HG02571 (cell line): ENCODE measurements at regions not wholly inside any gene's neighbourhood (a gene's known extent, or its start where the extent isn't known, plus 50 kb on each side); places are given as distances from the start of the nearest gene placed in this dataset.

Experiments used
- ATAC-seq: cut with Tn5 transposase; IDR thresholded peaks from one replicate; pipeline ENCODE4 v1.9.1; 2021; ENCODE audit warnings: mild to moderate bottlenecking, moderate library complexity; ENCODE audit not compliant: unreplicated experiment

DNA sequence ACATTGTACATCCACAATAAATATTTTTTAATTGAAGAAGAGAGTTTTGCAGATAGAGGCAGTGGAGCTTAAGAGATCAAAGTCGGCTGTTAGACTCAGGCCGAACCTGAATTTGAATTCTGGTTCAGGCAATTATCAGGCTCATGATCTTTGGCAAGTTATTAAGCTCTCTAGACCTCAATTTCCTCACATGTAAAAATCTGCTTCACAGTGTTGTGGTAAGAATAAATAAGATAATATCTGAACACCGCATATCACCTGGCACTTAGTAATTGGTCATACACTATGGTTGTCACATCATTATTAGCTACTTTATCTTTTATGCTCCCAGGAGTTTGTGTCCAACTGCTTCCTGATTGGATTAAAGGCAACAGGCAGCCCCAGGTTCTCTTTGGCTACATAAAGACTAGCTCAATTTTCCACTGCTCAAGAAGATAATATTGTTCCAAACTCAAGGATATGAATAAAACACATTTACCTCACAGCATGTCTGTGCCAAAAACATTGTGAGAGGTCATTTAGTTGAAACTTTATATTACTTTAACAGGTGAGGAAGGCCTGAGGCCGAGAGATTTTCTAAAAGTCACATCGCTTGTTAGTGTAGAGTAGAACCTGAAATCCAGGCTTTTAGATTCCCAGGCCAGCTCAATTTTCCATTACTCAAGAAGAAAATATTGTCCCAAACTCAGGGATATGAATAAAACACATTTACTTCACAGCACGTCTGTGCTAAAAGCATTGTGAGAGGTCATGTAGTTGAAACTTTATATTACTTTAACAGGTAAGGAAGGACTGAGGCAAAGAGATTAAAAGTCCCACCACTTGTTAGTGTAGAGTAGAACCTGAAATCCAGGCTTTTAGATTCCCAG lies 289.2 kb upstream of the PTGER4 start:
- ATAC-seq = no peak

- ATAC-seq = no peak
Measured at GRCh38 chr5:40389591-40389990, 290.1 kb upstream of the PTGER4 start.

DNA sequence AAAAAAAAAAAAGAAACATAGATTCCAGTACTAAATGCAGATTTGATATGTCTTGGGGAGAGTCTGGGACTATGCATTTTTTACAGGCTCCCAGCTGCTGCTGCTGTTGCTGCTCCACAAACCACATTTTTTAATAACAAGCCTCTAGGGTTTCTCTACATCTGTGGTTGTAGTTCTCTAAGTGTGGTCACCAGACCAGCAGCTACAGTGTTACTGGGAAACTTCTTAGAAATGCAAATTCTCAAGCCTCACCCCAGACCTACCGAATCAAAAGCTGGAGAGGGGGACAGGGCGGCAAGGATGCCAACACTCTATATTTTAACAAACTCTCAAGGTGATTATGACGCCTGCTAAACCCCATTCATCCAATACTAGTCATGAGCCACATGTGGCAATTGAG lies 293.4 kb upstream of the PTGER4 start:
- ATAC-seq = peak; percentile 93

- ATAC-seq = no peak
Measured at GRCh38 chr5:40385544-40385943, 294.2 kb upstream of the PTGER4 start.

DNA sequence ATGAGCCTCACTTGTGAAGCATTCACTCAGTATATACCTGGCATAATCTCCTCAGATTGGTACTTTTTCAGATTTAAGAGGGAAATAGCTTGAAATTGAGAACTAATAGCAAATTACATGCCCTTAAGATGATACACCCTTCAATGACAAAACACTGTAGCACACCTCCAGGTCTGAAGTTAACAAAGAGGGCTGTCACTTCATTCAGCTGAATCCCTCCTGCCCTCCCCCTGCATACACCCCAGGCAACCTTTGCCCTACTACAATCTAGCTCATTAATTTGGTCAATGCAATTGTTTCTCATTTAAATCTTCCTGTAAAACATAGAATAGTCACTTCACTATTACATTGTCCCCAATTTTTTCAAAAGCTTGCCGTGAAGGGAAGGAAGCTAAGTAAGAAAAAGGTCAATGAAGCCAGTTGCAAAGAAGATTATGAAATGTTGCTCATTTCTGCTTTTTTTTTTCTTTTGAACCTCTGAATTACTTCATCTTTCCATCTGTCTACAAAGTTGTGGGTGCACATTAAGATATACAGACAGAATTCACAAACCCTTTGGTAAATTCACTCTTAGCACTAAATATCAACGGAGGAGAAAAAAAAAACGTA lies 294.8 kb upstream of the PTGER4 start:
- no peak for ATAC-seq

- ATAC-seq = peak; percentile 35
Measured at GRCh38 chr5:40383749-40384651, 295.7 kb upstream of the PTGER4 start.

DNA sequence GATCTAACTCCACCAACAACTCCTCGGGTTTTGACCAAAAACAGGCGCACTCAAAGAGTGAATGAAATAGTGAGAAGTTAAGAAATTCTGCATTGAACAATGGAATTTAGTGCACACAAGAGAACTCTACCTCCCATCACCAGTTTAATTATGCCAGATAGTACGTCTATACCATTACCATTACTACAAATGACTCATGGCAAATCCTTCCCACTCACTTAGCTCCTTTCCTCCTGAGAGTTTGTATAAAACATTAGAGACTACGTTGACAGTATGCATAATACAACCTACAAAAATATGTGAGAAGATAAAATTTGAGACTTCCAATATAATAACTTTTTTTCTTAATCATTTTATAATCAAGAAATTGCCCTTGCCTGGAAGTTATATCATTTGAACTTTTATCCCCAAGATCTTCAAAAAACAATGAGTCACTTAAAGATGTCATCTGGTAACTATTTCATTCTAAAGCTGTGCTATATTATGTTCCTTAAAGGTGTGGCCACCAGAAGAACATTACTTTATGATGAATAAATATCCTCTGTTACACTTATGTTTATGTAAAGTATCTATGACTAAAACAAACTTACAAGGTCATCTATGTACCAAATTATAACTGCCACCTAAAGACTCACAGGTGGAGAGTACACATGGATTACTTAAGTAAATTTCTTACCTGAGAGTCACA lies 297.9 kb upstream of the PTGER4 start:
- no peak for ATAC-seq

- ATAC-seq = no peak
Measured at GRCh38 chr5:40381016-40381415, 298.7 kb upstream of the PTGER4 start.

DNA sequence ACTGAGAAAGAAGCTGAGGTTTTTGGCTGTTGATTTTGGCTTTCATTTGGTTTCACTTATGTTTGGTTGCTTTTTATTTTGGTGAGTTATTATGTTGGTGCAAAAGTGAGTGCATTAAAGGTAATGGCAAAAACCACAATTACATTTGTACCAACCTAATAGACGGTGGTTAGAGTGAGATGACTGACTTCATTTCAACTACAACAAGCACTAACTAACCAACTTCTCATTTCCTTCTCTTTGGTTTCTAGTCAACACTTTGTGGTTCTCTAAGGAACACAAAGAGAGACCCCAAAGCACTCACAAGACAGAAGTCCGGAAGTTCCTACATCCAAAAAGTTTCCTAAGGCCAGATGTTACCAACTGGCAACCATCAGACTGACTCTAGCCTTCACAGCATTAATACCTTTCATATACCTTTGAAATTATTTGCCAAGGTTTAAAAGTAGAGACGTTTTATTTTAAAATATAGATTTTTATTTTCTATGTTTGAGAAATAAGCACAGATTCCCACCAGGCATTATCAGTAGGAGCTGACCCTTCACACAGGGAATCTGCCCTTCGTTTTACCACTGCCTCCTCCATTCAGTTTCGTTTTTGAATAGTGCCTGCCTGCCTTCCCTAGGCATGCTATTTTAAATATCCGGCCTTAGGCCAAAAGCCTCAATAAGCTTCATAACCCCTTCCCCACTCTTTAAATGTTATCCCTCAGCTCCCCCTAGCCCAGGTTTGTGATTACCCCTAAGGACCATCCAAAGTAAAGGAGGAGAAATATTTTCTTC lies 301.1 kb upstream of the PTGER4 start:
- peak; percentile 42 for ATAC-seq

- peak; percentile 49 for ATAC-seq
Measured at GRCh38 chr5:40376566-40376965, 303.1 kb upstream of the PTGER4 start.

GRCh38 chr5:40374853-40375252 lies 304.9 kb upstream of the PTGER4 start:
- no peak for ATAC-seq

GRCh38 chr5:40368200-40368599 lies 311.5 kb upstream of the PTGER4 start:
- no peak for ATAC-seq

DNA sequence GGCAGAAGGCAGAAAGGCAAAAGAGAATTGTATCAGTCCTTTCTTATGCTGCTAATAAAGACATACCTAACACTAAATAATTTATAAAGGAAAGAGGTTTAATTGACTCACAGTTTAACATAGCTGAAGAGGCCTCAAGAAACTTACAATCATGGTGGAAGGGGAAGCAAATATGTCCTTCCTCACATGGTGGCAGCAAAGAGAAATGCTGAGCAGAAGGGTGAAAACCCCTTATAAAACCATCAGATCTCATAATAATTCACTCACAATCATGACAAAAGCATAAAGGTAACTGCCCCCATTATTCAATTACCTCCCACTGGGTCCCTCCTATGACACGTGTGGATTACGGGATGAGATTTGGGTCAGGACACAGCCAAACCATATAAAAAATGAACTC lies 312.5 kb upstream of the PTGER4 start:
- no peak for ATAC-seq

GRCh38 chr5:40365342-40366330 lies 314.1 kb upstream of the PTGER4 start:
- ATAC-seq = no peak

GRCh38 chr5:40364441-40364840 lies 315.3 kb upstream of the PTGER4 start:
- ATAC-seq = no peak

GRCh38 chr5:40361378-40361777 lies 318.3 kb upstream of the PTGER4 start:
- ATAC-seq = no peak

DNA sequence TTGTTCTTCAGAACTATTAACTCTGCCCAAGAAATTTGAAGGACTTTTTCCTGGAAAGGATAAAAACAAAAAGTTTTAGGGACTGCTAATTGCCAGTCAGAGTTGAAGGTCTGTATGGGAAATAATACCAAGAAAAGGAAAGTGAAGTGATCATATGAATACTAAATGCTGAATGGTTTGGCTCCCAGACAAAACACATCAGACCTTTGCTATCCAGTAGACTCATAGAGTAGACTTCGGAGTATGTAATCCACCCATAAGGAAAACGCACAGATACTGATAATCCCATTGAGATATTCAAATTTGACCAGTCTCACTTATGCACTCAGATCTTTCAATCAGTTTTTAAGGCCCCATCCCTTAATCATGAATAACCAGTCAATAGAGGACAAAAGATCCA lies 319.0 kb upstream of the PTGER4 start:
- no peak for ATAC-seq

- no peak for ATAC-seq
Measured at GRCh38 chr5:40359832-40360231, 319.9 kb upstream of the PTGER4 start.

DNA sequence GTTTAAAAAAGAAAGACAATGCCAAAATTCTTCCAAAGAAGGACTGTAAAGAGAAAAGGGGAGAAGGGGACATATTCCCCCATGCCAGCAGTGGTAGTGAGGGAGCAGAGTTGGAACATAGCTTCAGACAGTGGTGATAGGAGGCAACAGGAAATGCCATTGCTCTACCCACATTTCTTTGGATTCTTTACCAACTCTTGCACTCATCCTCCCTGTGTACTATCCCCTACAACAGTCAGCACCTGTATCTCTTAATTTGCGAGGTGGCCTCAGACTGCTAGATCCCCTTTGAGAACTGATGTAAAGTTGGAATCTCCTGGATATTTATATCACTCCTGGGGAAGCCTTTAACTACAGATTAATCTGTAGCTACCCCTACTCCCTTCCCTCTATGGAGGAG lies 320.6 kb upstream of the PTGER4 start:
- ATAC-seq = no peak
